ENCODE measurements at regions not wholly inside any gene's neighbourhood (a gene's known extent, or its start where the extent isn't known, plus 50 kb on each side); places are given as distances from the start of the nearest gene placed in this dataset.
"Not testable (repeated sequence)": the region's sequence is repeated elsewhere in the genome, so short reads cannot be mapped to it uniquely, and the experiment has no call there.

- no peak for TF ChIP-seq CTCF (IDR thresholded peaks at IDR 0.05; ENCODE audit: insufficient read depth, low read depth, low read length)
- DNase-seq (ENCODE audit: low read depth), result peak; percentile 32
- H3K4me3 ChIP-seq (ENCODE audit: low read depth, low read length), result no peak overlapping the region
Observed at GRCh38 chr1:182315167-182315556, 76.4 kb downstream of the GLUL start.

DNA sequence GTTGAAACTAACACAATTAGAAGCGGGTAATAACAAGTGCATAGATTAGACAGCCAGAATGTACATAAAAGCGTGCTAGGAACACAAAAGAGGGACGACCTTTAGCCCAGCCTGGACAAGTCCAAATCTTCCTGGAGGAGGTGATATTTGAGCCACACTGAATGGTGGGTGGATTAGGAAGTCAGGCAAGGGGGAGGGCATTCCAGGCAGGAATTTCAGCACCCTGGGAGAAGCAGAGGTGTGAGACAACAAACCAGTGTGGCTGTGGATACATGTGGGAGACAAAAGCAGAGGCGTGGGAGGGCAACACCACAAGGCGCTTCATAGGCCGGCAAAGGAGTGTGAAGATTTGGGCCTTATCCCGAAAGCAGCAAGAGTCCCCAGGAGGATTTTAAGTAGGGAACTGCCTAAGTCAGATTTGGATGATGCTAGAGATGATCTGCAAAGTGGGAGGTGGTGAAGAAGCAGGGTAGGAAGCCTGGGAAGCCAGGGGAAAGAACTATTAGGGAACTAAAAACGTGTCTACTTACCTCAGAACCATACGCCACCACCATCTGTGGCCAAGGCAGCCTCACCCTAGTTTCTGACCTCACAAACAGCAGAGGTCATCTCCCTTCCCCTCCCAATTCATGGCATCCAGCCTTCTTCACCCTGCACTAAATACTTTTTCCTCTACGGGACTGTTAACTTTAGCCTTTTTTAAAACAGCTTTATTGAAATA, 81.8 kb downstream of the GLUL start:
- no peak for TF ChIP-seq CTCF (IDR thresholded peaks at IDR 0.05; ENCODE audit: insufficient read depth, low read depth, low read length)
- no peak overlapping the region for H3K4me3 ChIP-seq (ENCODE audit: low read depth, low read length)
- no peak for DNase-seq (ENCODE audit: low read depth)

- no peak for DNase-seq (ENCODE audit: low read depth)
- no peak for TF ChIP-seq CTCF (IDR thresholded peaks at IDR 0.05; ENCODE audit: insufficient read depth, low read depth, low read length)
Observed at GRCh38 chr1:182308826-182309225, 82.8 kb downstream of the GLUL start.

DNA sequence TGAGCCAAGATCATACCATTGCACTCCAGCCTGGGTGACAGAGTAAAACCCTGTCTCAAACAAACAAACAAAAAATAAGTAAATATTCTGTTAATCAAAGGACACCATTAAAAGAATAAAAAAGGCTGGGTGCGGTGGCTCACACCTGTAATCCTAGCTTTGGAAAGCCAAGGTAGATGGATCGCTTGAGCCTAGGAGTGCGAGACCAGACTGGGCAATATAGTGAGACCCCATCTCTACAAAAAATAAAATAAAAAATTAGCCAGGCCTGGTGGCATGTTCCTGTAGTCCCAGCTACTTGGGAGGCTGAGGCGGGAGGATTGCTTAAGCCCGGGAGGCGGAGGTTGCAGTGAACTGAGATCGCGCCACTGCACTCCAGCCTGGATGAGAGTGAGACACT, 84.1 kb downstream of the GLUL start:
- not testable (repeated sequence) for DNase-seq (ENCODE audit: low read depth); H3K4me3 ChIP-seq (ENCODE audit: low read depth, low read length)

More at GRCh38 chr1:182308826-182309225, 82.8 kb downstream of the GLUL start:
- H3K4me3 ChIP-seq (ENCODE audit: low read depth, low read length), result no peak overlapping the region

GRCh38 chr1:182305861-182306260, 85.7 kb downstream of the GLUL start:
- TF ChIP-seq CTCF (IDR thresholded peaks at IDR 0.05; ENCODE audit: insufficient read depth, low read depth, low read length), result no peak
- no peak for DNase-seq (ENCODE audit: low read depth)
- no peak overlapping the region for H3K4me3 ChIP-seq (ENCODE audit: low read depth, low read length)

GRCh38 chr1:182304627-182305026, 87.0 kb downstream of the GLUL start:
- no peak for TF ChIP-seq CTCF (IDR thresholded peaks at IDR 0.05; ENCODE audit: insufficient read depth, low read depth, low read length)
- no peak overlapping the region for H3K4me3 ChIP-seq (ENCODE audit: low read depth, low read length)
- no peak for DNase-seq (ENCODE audit: low read depth)

DNA sequence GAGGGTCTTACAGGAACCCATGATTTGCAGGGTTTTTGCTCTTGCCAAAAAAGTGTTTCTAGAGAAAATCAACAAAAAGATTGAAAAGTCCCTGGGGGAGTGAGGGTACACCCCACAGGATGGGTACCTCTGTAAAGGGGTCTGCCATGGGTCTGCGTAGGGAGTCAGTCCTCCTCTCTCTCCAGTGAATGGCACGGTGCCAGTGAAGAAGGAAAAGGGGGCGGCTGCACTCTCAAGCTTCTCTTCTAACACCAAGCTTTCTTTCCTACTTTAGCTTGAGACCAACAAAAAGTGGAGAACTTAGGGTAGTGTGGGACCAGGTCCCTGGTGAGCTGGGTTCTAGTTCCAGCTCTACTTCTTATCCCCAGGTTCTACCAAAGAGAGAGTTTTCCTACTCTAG, 87.4 kb downstream of the GLUL start:
- H3K4me3 ChIP-seq (ENCODE audit: low read depth, low read length), result no peak overlapping the region
- TF ChIP-seq CTCF (IDR thresholded peaks at IDR 0.05; ENCODE audit: insufficient read depth, low read depth, low read length), result no peak

More for the DNA sequence above, 87.4 kb downstream of the GLUL start:
- no peak for DNase-seq (ENCODE audit: low read depth)

All from fibroblast of villous mesenchyme (primary cell).